ENCODE measurements at regions not wholly inside any gene's neighbourhood (a gene's known extent, or its start where the extent isn't known, plus 50 kb on each side); places are given as distances from the start of the nearest gene placed in this dataset.

DNA sequence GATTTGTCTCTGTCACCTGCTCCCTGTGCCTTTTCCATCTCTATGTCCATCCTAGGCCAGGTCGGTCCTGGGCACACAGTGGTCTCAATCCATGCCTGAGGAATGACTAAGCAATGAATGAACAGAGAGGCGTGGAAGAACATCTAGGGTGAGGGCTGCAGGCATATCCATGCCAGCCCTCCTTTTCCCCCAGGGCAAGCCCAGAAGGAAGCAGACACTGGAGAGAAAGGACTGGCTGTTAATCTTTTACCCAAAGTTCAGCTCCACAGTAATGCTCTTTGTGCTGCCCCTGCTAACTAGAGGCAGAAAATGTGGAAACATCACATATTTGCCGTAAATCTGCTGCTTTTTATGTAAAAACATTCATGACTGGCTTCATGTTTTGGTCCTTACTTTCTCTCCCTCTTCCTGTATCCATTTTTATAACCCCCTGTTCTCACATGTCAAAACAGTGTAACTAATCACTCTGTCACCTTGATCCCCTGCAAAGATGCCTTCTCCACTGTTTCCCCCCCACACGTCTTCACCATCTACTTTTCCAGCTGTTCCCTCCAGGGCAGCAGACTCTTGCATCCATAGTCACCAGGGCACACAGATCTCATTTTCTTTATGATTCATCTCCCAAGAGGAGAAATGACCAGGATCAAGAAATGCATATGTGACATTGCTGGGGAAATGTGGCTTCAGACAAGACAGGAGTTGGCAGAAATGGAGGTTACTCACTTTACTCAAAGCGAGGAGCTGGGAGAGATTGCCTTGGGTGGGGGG lies 166.4 kb upstream of the PROX1 start:
- Histone ChIP-seq H2AFZ (replicated peaks; ENCODE audit: low read length, poor library complexity) (no peak overlapping the region), H2AK9ac (replicated peaks; ENCODE audit: low read depth, low read length, poor library complexity) (no peak overlapping the region), H3K4me3 (ENCODE audit: insufficient read depth, low read depth, low read length) (no peak overlapping the region), H2BK120ac (ENCODE audit: low read depth, low read length) (no peak overlapping the region), H2BK15ac (ENCODE audit: low read depth, low read length) (no peak overlapping the region), H3K4ac (ENCODE audit: low read depth, low read length) (no peak overlapping the region), H3K79me1 (ENCODE audit: low read depth in 1 of 2, low read length in 2 of 2) (no peaks in the 10 kb centered on the region), H4K20me1 (ENCODE audit: insufficient read depth, low read length) (no peaks in the 10 kb centered on the region), H3K14ac (replicated peaks; ENCODE audit: low read depth, low read length) (no peak overlapping the region), H3K9me1 (ENCODE audit: insufficient read depth, low read length) (no peaks in the 10 kb centered on the region), H4K8ac (ENCODE audit: low read depth in 2 of 2, low read length in 2 of 2) (no peak overlapping the region), H3K4me2 (ENCODE audit: low read depth, low read length) (no peak overlapping the region), H3K36me3 (ENCODE audit: control insufficient read depth, insufficient read depth, low read length) (no peaks in the 10 kb centered on the region), H3K4me1 (ENCODE audit: control insufficient read depth, insufficient read depth, low read length) (no peaks in the 10 kb centered on the region), H4K91ac (ENCODE audit: insufficient read depth, low read depth, low read length) (no peak overlapping the region), H3K23ac (ENCODE audit: low read depth, low read length) (no peak overlapping the region), H2AK5ac (ENCODE audit: low read depth, low read length) (no peak overlapping the region), H4K5ac (ENCODE audit: low read depth, low read length) (no peak overlapping the region), H3K9me3 (ENCODE audit: control insufficient read depth, insufficient read depth, low read length) (peaks cover 10% of the 10 kb centered on the region; the same call in 1 of the 2 replicates), H3K56ac (ENCODE audit: extremely low read depth, insufficient read depth, low read length) (no peak overlapping the region), H3K27ac (ENCODE audit: insufficient read depth, low read length) (no peak overlapping the region), H3K9ac (ENCODE audit: low read depth, low read length) (no peak overlapping the region), H3K27me3 (ENCODE audit: control insufficient read depth, insufficient read depth, low read length) (no peaks in the 10 kb centered on the region), H3K18ac (ENCODE audit: low read depth, low read length) (no peak overlapping the region), H2BK5ac (ENCODE audit: low read depth, low read length, poor library complexity, severe bottlenecking) (no peak overlapping the region), H2BK20ac (ENCODE audit: low read depth, low read length) (no peak overlapping the region)
- TF ChIP-seq MXI1 (IDR thresholded peaks at IDR 0.05; ENCODE audit: borderline replicate concordance, low read depth, low read length) (no peak), MAZ (IDR thresholded peaks at IDR 0.05; ENCODE audit: borderline replicate concordance, low read depth, low read length) (no peak), NFE2L2 (IDR thresholded peaks at IDR 0.05; ENCODE audit: low read depth, low read length) (no peak), RAD21 (IDR thresholded peaks at IDR 0.05; ENCODE audit: low read length) (no peak), RCOR1 (IDR thresholded peaks at IDR 0.05; ENCODE audit: insufficient replicate concordance, low read length) (no peak), MAFK (IDR thresholded peaks at IDR 0.05; ENCODE audit: low read depth, low read length) (no peak), POLR2A (IDR thresholded peaks at IDR 0.05; ENCODE audit: low read depth, low read length) (no peak), BHLHE40 (IDR thresholded peaks at IDR 0.05; ENCODE audit: low read depth, low read length) (no peak), SMC3 (IDR thresholded peaks at IDR 0.05; ENCODE audit: low read depth, low read length) (no peak), RFX5 (IDR thresholded peaks at IDR 0.05; ENCODE audit: low read depth, low read length) (no peak), CTCF (conservative IDR thresholded peaks at IDR 0.05; ENCODE audit: low read depth, low read length) (no peak), USF2 (IDR thresholded peaks at IDR 0.05; ENCODE audit: low read depth, low read length) (no peak), CHD1 (IDR thresholded peaks at IDR 0.05; ENCODE audit: low read depth, low read length) (no peak), CEBPB (IDR thresholded peaks at IDR 0.05; ENCODE audit: low read depth, low read length) (no peak)
- TF ChIP-seq, protein P1, sequence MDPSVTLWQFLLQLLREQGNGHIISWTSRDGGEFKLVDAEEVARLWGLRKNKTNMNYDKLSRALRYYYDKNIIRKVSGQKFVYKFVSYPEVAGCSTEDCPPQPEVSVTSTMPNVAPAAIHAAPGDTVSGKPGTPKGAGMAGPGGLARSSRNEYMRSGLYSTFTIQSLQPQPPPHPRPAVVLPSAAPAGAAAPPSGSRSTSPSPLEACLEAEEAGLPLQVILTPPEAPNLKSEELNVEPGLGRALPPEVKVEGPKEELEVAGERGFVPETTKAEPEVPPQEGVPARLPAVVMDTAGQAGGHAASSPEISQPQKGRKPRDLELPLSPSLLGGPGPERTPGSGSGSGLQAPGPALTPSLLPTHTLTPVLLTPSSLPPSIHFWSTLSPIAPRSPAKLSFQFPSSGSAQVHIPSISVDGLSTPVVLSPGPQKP (IDR thresholded peaks at IDR 0.05; ENCODE audit: borderline replicate concordance, low read depth, low read length): no peak
- POLR2A ChIA-PET (ENCODE audit: unreplicated experiment): no interaction called here
- in situ Hi-C loops (cut with MboI; ENCODE audit: low sequenced_read_pairs) (no loop called here), dilution Hi-C loops (cut with HindIII; ENCODE audit: low sequenced_read_pairs, unreplicated experiment) (no loop called here), intact Hi-C loops (cut with micrococcal nuclease) (no loop called here)
- WGBS, 2 experiments (ENCODE audit: extremely low coverage in 2 of 2, insufficient read length in 1 of 2): 31% methylated on average over 2 of the region's 5 CpGs; no CpG with 5 or more reads in 1 of the 2 experiments
- no peak for DNase-seq
- ATAC-seq (ENCODE audit: low read depth): no peak
- BruUV-seq (replicated peaks): no TSS peak
- CTCF ChIA-PET: no interaction called here

All from IMR-90 (cell line).